ENCODE measurements at regions not wholly inside any gene's neighbourhood (a gene's known extent, or its start where the extent isn't known, plus 50 kb on each side); places are given as distances from the start of the nearest gene placed in this dataset.

GRCh38 chr1:79496129-79496528 is 489.6 kb upstream of the ADGRL4 start:
- TF ChIP-seq, protein P1, sequence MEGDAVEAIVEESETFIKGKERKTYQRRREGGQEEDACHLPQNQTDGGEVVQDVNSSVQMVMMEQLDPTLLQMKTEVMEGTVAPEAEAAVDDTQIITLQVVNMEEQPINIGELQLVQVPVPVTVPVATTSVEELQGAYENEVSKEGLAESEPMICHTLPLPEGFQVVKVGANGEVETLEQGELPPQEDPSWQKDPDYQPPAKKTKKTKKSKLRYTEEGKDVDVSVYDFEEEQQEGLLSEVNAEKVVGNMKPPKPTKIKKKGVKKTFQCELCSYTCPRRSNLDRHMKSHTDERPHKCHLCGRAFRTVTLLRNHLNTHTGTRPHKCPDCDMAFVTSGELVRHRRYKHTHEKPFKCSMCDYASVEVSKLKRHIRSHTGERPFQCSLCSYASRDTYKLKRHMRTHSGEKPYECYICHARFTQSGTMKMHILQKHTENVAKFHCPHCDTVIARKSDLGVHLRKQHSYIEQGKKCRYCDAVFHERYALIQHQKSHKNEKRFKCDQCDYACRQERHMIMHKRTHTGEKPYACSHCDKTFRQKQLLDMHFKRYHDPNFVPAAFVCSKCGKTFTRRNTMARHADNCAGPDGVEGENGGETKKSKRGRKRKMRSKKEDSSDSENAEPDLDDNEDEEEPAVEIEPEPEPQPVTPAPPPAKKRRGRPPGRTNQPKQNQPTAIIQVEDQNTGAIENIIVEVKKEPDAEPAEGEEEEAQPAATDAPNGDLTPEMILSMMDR (IDR thresholded peaks at IDR 0.05), result no peak
- TF ChIP-seq POLR2A (IDR thresholded peaks at IDR 0.05), result no peak
